GM19035 (cell line): ENCODE measurements at regions not wholly inside any gene's neighbourhood (a gene's known extent, or its start where the extent isn't known, plus 50 kb on each side); places are given as distances from the start of the nearest gene placed in this dataset.
"Not testable (repeated sequence)": the region's sequence is repeated elsewhere in the genome, so short reads cannot be mapped to it uniquely, and the experiment has no call there.

Experiments
- ATAC-seq: cut with Tn5 transposase; IDR thresholded peaks from one replicate; pipeline ENCODE4 v1.9.1; 2021; ENCODE audit not compliant: unreplicated experiment

DNA sequence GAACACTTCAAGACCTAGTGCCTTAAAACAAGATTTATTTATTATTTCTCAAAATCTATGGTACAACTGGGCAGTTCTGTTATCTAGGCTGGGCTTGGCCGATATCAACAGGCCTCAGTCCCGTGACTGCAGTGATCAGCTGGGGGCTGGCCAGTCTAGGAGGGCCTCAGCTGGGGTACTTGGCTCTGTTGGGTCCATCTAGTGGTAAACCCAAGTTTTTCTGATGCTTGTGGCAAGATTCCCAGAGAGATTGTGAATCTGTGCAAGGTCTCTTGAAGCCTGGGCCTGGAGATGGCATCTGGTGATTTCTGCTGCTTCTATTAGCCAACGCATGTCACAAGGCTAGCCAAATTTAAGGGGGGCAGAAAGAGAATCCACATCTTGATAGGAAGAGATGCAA, 482.4 kb upstream of the SGO1 start:
- ATAC-seq: no peak

DNA sequence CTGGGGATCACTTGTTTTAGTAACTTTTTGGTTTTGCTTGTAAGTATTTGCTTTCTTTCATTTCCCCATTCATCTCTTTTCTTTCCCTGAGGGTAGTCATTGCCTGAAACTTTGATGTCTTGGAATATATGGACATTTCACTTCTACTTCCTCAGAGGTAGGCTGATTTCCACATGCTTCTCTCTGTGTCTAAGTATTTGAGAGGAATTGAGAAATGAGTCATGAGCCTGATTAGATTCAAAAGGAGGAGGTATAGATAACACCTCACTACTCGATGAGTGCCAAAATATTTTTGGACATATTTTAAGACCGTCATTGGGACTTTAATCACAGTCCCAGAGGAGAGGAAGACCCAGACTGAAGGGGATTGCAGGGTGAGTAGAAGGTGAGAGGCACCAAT, 480.1 kb upstream of the SGO1 start:
- no peak for ATAC-seq

DNA sequence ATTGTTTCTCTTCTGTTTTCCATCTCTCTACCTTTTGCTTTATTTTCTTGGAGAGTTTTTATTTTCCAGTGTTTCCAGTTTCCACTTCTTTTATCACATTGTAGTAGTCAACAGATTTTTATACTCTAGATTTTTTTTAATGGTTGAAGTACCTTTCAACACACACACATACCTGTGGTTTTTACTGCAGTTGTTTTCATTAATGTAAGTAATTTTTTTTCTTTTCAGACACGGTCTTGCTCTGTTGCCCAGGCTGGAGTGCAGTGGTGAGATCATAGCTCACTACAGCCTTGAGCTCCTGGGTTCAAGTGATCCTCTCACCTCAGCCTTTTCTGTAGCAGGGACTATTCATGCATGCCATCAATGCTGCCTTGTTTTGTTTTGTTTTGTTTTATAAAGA, 472.5 kb upstream of the SGO1 start:
- ATAC-seq: no peak

DNA sequence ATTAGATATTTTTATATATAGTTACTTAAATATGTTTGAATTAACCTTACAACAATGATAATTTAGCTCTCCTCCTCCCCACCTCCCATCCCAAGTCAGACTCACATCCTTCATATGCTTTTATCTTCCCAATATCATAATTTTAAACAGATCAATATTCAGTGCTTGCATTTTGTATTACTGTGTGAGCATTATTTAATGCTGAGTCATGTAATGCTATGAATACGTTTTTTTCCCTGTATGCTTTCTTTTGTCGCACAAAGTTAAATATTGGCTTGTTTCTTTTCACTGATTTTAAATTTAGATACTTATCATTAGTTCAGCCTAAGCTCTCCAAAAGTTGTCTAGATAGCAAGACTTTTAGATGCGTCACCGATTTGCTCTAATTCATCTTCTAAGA, 471.6 kb upstream of the SGO1 start:
- ATAC-seq: no peak

DNA sequence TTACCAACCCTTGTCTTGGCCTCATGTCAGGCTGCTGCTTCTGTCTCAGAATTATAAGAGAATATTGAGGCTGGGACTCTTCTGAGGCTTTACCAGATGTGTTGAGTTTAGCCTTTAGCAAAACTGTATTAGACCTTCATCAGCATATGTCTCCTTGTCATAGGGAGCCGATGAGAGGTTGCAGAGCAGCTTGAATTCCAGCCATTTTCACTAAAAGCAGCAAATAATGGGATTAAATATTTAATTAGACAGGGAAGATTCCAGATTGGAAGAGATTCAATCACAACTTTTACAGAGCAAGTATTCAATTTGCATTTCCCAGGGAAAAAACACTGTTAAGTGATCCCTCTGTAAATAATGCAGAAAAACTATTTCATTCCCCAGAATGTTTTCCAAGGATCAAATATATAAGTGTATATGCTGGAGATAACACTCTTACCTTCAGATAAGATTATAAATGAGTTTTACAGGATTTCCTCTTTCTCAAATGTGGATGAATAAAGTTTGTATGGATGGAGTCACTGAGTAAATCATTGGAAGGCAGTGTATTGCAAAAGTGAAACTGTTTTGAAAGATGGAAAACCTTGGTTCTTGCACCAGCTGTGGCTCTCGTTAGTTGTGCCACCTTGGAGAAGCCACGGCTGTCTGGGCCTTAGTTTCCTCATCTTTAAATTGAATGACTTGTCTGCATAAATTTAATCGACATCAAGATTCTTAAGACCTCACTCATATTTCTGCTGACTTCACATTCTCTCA, 466.4 kb upstream of the SGO1 start:
- ATAC-seq: no peak

DNA sequence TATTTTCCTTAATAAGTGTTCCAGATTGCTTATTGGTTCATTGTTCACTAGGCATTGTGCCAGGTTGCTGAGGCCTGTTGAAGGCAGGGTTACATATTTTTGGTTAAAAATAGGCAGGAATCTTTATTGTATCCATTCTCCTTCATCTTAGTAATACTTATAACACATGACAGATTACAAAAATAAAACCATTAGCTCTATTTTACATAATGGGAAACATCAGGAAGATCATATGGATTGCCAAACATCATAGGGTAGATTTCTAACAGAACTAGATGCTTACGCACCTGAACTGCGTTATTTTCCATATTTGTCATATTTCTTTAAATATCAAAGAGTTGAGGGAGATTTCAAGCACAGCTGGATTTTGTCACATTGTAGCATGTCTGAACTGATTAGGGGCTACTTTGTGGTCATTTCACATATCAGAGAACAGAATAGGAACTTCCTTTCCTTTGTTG, 462.9 kb upstream of the SGO1 start:
- no peak for ATAC-seq

DNA sequence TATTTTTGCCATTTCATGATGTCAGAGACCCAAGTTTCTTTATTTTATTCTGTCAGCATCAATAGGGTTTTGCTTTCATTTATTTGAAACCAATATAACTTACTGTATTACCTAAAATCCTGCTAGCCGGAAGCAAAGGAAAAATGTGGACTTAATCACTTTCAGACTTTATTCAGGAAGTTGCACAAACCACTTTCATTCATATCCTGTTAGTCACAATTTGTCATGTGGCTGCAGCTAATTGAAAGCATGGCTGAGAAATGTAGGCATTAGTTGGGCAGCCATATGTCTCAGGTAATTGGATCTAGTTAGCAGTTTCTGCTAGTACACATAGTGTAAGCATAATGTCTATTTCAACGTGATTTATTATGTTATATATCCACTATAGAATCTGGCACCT, 462.3 kb upstream of the SGO1 start:
- ATAC-seq: no peak

DNA sequence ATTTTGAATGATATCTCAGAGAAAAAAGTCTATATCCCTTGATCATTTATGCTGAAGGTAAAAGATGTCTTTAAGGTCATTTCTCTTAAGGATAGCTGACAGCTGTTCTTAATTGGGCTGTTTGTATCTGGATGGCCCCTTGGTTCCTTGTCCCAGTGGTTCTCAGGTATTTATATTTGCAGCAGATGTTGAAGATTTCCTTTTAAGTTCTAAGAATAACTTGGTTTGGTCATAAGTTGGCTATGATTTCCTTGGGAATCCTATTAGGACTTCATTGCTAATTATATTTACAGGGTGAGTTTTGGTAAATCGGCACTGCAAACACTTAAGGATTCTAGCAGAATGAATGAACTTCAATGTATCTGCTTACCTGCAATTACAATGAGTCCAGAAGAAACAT, 460.4 kb upstream of the SGO1 start:
- no peak for ATAC-seq

DNA sequence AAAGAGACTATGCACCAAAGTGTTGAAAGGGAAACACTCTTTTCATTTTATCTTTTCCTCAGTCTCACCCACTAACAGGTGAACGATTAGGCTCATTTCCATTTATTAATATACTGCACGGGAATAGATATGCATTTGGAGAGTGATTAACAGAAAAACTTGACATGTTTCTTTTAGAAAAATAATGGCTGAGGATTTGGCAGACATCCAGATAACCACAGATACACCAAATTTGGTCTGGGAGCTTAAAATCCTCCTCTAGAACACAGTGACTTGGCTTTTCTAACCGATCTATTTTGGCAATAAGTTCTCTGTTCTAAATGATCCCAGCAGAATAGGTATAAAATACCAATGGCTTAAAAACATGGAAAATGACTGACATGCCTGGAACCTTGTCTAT, 459.3 kb upstream of the SGO1 start:
- no peak for ATAC-seq

DNA sequence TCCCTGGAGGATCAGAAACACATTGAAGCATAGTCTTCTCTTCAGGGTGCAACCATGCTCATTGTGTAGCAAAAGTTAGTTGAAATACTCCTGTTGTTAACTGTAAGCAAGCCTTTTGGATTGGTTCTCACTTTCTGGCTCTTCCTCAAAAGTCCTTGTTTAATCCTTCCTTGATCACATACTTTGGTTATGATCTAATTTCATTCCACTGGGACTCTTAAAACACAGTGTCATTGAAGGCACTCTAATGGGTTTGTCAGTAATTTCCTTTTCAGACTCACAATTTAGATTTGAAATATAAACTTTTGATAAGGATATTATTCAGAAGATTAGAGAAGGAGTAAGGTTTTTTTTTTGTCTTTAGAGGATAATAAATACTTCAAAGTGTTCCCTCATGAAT, 451.7 kb upstream of the SGO1 start:
- no peak for ATAC-seq

DNA sequence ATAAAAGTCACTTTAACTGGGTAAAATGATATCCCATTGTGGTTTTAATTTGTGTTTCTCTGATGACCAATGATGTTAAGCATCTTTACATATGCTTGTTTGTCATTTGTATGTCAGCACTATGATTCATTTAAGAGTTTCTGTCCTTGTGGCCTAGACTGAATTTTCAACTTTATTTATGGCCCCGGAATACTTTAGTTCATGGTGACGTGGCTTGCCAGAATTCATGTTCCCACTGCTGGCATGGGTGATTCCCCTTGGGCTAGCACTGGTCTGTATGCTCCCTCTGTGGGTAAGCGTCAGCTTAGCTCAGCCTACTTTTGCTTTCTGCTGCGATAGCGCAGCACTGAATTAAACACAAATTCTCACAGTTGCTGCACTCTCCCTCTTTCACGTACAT, 436.3 kb upstream of the SGO1 start:
- ATAC-seq: no peak

DNA sequence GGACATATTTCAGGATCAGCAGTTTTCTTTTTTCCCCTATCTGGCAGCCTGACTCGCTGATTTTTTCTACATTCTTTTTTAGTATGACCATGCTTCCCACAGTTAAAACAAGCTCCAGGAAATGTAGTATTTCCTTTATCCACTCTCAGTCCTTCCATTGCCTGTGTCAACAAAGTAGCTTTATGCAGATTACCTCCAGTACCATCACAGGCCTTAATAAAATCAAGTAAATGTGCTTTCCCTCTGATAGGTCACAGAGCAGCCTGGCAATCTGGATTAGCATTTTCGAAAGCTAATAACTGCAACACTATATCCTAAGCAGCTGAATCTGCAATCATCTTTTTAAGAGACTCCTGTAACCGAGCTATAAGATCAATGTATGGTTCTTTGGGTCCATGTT, 432.6 kb upstream of the SGO1 start:
- ATAC-seq: not testable (repeated sequence)

DNA sequence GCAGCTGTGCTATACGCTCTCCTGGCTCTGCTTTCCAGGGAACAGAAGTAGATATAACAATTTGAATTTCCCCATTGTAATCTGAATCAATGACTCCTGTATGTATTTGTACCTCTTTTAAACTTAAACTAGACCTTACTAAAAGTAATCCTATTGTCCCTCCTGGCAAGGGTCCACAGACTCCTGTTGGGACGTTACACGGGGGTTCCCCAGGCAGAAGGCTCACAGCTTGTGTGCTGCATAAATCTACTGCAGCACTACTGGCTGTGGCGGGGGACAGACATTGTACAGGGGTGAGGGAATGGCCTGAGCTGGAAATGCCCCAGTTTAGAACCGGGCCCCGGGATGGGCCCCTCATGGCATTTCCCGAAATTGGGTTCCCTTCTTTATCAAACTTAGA, 432.2 kb upstream of the SGO1 start:
- not testable (repeated sequence) for ATAC-seq

DNA sequence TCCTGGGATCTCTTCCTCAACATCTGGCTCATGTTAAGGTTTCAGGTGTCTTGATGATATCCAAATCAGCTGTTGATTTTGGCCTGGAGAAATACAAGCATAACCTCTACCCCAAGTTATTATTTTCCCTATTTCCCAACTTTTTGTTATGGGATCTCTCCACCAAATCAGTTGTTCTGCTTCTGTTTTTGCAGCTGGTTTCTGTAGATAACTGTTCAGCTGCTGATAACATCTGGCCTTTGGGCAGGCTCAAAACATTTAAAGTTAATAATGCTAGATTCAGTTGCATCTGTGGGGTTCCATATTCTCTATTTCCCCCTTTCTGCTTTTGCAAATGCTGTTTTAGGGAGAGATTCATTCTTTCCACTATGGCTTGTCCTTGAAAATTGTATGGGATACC, 430.0 kb upstream of the SGO1 start:
- ATAC-seq: not testable (repeated sequence)

DNA sequence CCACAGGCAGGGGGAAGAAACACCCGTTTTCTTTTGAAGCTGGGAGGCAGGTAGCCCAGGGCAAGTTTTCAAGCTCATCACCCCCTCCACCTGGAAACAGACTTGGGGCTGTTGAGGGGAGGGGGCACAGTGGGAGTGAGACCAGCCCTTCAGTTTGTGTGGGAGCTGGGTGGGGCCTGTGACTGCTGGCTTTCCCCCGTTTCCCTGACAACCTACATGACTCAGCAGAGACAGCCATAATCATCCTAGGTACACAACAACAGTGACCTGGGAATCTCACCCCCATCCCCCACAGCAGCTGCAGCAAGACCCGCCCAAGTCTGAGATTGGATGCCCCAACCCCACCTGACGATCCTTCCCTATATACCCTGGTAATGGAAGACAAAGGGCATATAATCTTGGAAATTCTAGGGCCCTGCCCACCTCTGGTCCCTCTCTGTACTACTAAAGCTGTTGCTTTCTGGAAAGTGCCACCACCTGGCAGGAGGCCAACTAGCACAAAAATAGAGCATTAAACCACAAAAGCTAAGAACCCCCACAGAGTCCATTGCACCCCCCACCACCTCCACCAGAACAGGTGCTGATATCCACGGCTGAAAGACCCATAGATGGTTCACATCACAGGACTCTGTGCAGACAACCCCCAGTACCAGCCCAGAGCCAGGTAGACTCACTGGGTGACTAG, 422.2 kb upstream of the SGO1 start:
- no peak for ATAC-seq

DNA sequence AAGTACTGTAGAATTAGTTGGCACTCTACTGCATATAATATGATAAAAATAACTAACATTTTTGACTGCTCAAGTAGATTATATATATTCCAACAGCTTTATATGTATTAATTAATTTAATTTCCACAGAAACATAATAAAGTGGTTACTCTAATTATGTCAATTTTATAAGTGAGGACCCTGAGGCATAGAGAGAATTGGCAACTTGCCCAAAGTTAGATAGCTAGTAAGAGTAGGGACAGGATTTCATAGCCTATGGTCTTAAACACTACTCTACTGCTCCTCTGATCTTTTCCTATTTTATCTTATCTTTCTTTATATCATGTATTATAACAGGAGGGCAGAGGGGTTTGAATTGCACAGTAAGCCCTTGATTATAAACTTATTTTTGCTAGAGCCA, 418.7 kb upstream of the SGO1 start:
- ATAC-seq: no peak

DNA sequence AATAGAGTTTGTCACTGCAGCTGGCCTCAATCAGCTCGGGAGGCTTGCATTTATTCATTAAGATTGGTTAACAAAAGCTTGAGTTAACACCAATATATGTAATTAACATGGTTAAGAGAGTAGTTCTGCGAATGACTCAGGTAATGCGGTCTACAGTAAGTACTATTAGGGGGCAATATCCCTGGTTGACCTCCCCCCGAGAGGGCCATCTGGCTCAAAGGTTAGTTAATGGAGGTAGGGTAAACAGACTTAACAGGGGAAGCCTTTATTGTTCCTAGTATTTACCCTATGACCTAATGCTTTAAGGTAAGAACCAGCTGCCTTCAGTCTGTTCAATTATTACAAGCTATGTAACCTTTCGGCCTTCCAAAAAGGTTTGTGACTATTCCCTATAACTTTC, 403.3 kb upstream of the SGO1 start:
- ATAC-seq: no peak

DNA sequence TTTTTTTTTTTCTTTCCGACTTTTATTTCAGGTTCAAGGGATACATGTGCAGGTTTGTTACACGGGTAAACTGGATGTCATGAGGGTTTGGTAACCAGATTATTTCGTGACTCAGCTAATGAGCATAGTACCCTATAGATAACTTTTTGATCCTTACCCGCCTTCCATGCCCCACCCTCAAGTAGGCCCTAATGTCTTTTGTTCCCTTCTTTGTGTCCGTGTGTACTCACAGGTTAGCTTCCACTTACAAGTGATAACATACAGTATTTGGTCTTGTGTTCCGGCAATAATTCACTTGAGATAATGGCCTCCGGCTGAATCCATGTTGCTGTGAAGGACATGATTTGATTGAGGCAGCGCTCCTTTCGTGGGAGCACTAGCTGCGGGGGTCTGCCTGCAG, 402.8 kb upstream of the SGO1 start:
- no peak for ATAC-seq

DNA sequence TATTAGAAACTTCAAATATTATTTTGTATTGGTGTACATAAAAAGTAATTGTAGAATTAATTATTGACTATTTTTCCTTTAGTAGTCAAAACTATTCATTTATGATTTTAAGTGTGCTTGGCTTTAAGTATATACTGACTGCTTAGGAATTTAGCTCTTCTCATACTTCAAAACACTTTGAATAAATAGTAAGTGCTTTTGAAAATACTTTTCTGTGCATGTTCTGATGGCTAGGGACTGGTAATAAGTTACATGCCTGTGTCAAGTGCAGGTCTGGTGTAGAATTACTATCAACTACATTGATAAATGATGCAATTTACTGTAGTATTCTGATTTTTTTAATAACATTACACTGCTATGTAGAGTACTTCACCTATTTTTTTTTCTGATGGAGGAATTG, 397.6 kb upstream of the SGO1 start:
- ATAC-seq: no peak

DNA sequence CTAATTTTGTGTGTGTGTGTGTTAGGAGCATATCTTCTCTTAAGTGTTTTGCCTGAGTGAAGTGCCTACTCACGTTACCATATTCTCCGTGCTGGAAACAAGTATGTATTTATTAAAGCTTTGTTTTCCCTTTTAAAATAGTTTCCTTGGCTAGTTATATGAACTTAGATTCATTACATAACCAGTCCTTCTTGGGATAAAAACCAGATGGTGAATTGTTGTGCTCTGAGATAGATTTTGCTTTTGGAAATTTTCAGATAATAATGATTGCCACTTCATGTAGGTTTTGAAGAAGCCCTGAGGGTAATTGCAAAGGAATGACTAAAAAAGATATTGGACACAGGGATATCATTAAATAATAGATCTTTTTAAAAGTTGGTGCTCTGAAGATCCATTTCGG, 390.2 kb upstream of the SGO1 start:
- no peak for ATAC-seq

DNA sequence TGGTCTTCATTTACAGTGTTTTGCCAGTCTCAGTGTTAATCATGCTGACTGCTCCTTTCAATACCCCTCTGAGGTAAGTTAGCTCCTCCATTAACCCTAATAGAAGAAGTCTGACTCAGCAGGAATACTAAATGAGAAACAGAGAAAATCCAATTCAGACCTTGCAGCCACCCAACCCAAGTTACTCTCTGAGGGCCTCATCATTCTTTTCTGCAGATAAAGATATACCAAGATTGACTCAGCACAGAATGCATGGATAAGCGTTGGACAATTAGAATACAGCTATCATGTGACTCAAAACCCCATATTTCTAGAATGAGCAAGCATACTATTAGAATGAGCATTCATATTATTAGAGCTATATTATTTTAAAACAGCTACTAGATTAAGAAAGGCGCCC, 389.1 kb upstream of the SGO1 start:
- ATAC-seq: no peak

DNA sequence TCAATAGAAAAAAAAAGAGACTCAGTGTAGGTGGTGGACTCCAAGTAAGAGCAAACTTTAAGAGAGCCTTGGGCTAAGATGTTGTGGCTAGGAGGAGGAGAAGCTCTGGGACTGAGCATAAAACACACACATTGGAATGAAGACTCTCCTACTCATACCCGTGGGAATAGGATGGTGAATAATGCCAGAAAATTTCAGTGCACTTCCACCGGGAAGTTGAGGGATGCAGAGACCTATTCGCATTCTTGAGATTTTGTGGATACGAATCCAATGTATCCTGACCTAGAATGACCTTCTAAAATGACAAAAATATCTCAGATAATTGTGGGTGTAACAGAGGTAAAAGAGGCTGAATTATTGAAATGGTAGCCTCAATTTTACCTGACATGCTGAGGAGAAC, 388.7 kb upstream of the SGO1 start:
- ATAC-seq: no peak

DNA sequence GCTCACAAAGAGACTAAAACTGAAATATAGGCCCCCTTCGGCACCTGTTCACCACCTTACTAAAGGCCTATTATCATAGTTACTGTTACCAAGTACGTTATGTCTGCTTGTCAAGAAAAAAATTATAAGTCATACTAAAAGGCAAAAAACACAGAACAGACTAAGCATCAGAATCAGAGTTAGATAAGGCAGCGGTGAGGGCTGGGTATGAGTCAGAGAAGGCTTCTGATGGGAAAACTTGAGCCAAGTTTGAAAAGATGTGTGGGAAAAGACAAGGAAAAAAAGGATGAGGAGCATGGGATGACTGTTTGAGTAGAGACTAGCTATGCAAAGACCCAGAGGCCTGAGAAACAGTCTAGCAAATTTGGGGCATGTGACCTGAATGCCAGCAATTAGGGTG, 387.2 kb upstream of the SGO1 start:
- ATAC-seq: no peak
